ENCODE measurements at regions not wholly inside any gene's neighbourhood (a gene's known extent, or its start where the extent isn't known, plus 50 kb on each side); places are given as distances from the start of the nearest gene placed in this dataset.

- WGBS, 2 donors = 12 to 16% methylated on average over 39 to 53 of the region's 55 CpGs
- ATAC-seq = peak; percentile 0
- Histone ChIP-seq H3K27me3 (no peaks in the 10 kb centered on the region), H3K27ac (peak overlapping the region; percentile 100), H3K9me3 (no peaks in the 10 kb centered on the region), H3K36me3 (replicated peaks in 1 of 2; ENCODE audit: insufficient read depth in 1 of 2, low read depth in 2 of 2) (no peaks in the 10 kb centered on the region), H3K4me3 (peak overlapping the region in 1 of 2 donors; percentile 25), H3K4me1 (peaks cover 67% of the 10 kb centered on the region)
- intact Hi-C loops (cut with DNase I) = no loop called here
- peak in 2 of 4 donors; percentile 40 to 51 for DNase-seq
- TF ChIP-seq POLR2A (IDR thresholded peaks at IDR 0.05) = no peak
- peak in 1 of 7 experiments; percentile 22 for TF ChIP-seq CTCF (IDR thresholded peaks at IDR 0.05)
Measured at GRCh38 chr9:129481810-129482511, 138.9 kb downstream of the C9orf50 start.

- 59 to 60% methylated on average over 9 of the region's 9 CpGs for WGBS, 2 donors
- Histone ChIP-seq H3K9me3 (no peaks in the 10 kb centered on the region), H3K4me3 (no peak overlapping the region), H3K4me1 (peaks cover 62% of the 10 kb centered on the region), H3K27me3 (no peaks in the 10 kb centered on the region), H3K27ac (peak overlapping the region; percentile 100), H3K36me3 (replicated peaks in 1 of 2; ENCODE audit: insufficient read depth in 1 of 2, low read depth in 2 of 2) (no peaks in the 10 kb centered on the region)
- DNase-seq = no peak
- intact Hi-C loops (cut with DNase I) = no loop called here
- no peak for ATAC-seq
- TF ChIP-seq CTCF (IDR thresholded peaks at IDR 0.05) (no peak), POLR2A (IDR thresholded peaks at IDR 0.05) (no peak)
Measured at GRCh38 chr9:129481424-129481809, 139.5 kb downstream of the C9orf50 start.

- H3K9me3 ChIP-seq = no peaks in the 10 kb centered on the region
- WGBS, 2 donors = 64% methylated on average over 1 of the region's 1 CpG; no CpG with 5 or more reads in 1 of the 2 donors
- H3K4me1 ChIP-seq = peaks cover 55% of the 10 kb centered on the region
- intact Hi-C loops (cut with DNase I) = no loop called here
- DNase-seq (no peak), ATAC-seq (no peak)
- H3K4me3 ChIP-seq = no peak overlapping the region
- H3K27me3 ChIP-seq = no peaks in the 10 kb centered on the region
- H3K27ac ChIP-seq = peak overlapping the region; percentile 100
- TF ChIP-seq POLR2A (IDR thresholded peaks at IDR 0.05) (no peak), CTCF (IDR thresholded peaks at IDR 0.05) (no peak)
- no peaks in the 10 kb centered on the region for H3K36me3 ChIP-seq (replicated peaks in 1 of 2; ENCODE audit: insufficient read depth in 1 of 2, low read depth in 2 of 2)
Measured at GRCh38 chr9:129480745-129481144, 140.2 kb downstream of the C9orf50 start.

- no peaks in the 10 kb centered on the region for H3K36me3 ChIP-seq (replicated peaks in 1 of 2; ENCODE audit: insufficient read depth in 1 of 2, low read depth in 2 of 2)
Measured at GRCh38 chr9:129480227-129480626, 140.7 kb downstream of the C9orf50 start.

More at GRCh38 chr9:129480227-129480626, 140.7 kb downstream of the C9orf50 start:
- Histone ChIP-seq H3K9me3 (no peaks in the 10 kb centered on the region), H3K27me3 (no peaks in the 10 kb centered on the region), H3K4me3 (no peak overlapping the region), H3K27ac (peak overlapping the region; percentile 100), H3K4me1 (peaks cover 55% of the 10 kb centered on the region)
- no peak for DNase-seq
- intact Hi-C loops (cut with DNase I) = no loop called here
- ATAC-seq = no peak
- WGBS, 2 donors = 77 to 88% methylated on average over 8 to 12 of the region's 12 CpGs
- TF ChIP-seq CTCF (IDR thresholded peaks at IDR 0.05) = no peak
- no peak for TF ChIP-seq POLR2A (IDR thresholded peaks at IDR 0.05)

Measured in body of pancreas (tissue), 4 donors.